ENCODE measurements at regions not wholly inside any gene's neighbourhood (a gene's known extent, or its start where the extent isn't known, plus 50 kb on each side); places are given as distances from the start of the nearest gene placed in this dataset.

DNA sequence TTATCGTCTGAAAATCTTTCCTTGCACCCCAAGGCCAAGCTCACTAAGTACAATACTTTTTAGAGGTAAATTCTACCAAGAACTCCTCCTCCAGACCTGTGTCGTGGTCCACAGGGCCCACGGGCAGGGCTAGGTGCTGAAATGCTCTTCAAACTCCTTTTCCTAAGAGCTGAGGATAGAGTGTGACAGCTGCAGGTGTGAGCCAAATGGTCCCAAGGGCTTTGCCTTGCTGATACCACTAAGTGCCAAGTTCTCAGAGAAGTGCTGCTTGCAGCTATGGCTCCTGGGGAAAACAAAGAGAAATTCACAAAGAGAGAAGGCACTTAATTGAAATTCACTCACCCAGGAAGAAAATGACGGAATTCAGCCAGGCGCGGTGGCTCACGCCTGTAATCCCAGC is 868.9 kb upstream of the AUTS2 start:
- in situ Hi-C loops (cut with HindIII; ENCODE audit: low pct_unique_long_range_greater_than_20kb, low sequenced_read_pairs) = no loop called here
- TF ChIP-seq JUND (IDR thresholded peaks at IDR 0.05; ENCODE audit: low read depth) = no peak
- no peak for DNase-seq (ENCODE audit: low read depth in 1 of 2, low spot score in 1 of 2)

DNA sequence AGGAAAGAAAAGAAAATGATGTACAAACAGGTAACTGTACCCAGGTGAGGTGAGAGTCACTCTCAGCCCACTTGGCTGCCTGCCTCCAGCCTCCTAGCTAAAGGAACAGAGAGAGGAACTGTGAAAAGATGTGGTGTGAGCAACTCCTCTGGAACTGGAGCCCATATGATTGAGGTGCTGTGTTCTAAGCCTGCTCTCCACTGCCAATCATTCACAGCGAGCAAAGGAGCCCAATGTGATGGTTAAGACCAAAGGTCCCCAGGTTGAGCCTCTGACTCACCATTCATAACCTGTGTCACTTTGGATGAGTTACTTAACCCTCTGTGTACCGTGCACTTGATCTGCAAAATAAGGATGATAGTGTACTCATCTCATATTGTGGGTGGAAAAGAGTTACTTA is 868.1 kb upstream of the AUTS2 start:
- in situ Hi-C loops (cut with HindIII; ENCODE audit: low pct_unique_long_range_greater_than_20kb, low sequenced_read_pairs) = no loop called here
- DNase-seq (ENCODE audit: low read depth in 1 of 2, low spot score in 1 of 2) = no peak
- TF ChIP-seq JUND (IDR thresholded peaks at IDR 0.05; ENCODE audit: low read depth) = no peak

DNA sequence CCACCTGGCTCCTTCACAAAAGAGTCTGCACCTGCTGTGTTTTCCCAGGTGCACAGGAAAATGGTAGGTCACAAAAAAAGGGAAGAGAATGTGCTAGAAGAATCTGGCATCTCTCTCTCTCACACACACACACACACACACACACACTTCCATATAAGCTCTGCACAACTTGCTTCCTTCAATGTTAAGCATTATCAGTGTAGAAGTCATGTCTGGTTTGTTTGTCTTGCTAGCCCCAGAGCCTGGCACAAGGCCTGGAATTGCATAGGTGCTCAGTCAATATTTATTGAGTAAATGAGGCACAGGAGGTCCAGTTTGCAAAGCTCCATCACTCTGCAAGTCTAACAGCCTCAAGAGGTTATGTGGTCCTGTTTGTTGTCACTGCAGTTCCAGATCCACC is 867.3 kb upstream of the AUTS2 start:
- peak; percentile 35 to 94 for DNase-seq (ENCODE audit: low read depth in 1 of 2, low spot score in 1 of 2)
- in situ Hi-C loops (cut with HindIII; ENCODE audit: low pct_unique_long_range_greater_than_20kb, low sequenced_read_pairs) = no loop called here
- peak; percentile 86 for TF ChIP-seq JUND (IDR thresholded peaks at IDR 0.05; ENCODE audit: low read depth)

DNA sequence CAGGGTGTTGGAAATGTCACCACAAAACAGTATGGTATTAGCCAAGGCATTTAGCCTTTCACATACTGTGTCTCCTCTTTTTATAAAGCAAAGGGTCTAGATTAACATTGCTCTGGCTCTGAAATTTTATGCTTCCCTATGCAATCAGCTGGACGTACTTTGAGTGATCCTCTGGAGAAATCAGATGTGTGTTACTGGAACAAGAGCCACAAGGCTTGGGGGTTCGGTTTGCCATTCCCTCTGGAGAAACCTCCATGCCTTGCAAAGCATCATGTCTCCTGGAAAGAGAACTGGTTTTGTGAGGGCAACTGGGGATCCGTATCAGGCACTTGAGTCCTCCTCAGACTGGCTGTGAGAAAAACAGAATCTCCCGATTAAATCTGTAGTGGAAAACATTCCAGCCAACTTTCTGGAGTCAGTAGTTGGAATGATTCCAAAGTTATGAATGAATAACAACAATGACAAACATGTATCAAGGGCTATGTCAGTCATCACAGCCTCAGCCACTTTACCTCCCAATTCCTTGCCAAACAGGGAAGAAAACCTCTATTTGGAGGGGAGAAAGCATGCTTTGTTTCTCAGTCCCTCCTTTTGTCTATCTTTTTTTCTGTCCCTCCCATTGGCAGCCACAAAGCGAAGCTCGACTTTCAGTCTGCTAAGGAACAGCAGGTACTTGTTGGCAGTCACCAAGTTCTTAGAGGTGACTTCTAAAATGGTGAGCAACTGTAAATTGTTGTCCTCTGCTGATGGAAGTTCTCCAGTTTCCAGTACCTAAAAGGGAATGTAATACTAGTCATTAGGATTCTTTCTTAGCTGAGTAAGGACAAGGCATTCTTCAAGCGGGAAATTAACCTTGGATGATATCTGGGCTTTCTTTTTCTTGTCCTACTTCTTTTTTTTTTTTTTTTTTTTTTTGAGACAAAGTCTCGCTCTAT is 864.8 kb upstream of the AUTS2 start:
- DNase-seq (ENCODE audit: low read depth in 1 of 2, low spot score in 1 of 2) = peak in 1 of 2 experiments; percentile 62
- in situ Hi-C loops (cut with HindIII; ENCODE audit: low pct_unique_long_range_greater_than_20kb, low sequenced_read_pairs) = no loop called here
- no peak; the same call in 1 of the 2 replicates for TF ChIP-seq JUND (IDR thresholded peaks at IDR 0.05; ENCODE audit: low read depth)

DNA sequence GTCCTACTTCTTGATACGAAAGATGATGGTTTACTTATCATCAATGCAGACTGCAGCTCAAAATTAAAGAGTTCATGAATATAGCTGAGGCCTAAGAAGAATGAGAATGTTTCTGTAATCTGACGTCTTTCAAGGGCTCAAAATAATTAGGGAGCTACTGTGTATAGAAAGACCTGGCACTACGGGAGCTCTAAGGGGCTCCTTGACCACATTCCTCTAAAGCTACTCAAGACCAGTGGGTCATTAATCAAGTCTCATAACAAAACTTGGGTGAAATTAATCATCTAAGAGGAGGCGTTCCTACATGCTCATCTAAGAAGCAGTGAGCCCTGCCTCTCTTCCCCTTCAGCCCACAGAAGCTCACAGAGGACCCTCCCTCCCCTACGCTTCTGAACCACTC is 863.8 kb upstream of the AUTS2 start:
- in situ Hi-C loops (cut with HindIII; ENCODE audit: low pct_unique_long_range_greater_than_20kb, low sequenced_read_pairs) = no loop called here
- TF ChIP-seq JUND (IDR thresholded peaks at IDR 0.05; ENCODE audit: low read depth) = no peak
- no peak for DNase-seq (ENCODE audit: low read depth in 1 of 2, low spot score in 1 of 2)

DNA sequence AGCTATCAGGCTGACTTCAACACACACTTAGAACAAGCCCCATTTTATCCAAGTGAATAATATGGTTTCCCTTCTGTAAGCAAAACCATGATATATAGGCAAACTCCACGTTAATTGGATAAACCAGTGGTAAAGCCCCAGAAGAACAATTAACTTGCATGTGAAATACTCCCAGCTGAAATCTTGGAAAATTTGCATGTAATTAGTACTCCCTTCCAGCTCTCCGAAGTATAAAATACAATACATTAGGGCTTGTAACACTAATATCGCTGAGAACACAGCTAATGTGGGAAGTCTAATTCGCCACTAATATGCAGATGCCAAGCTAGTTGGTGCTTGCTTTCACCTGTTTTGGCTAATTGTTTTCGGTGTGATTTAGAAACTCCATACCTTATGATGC is 859.0 kb upstream of the AUTS2 start:
- in situ Hi-C loops (cut with HindIII; ENCODE audit: low pct_unique_long_range_greater_than_20kb, low sequenced_read_pairs) = no loop called here
- no peak for TF ChIP-seq JUND (IDR thresholded peaks at IDR 0.05; ENCODE audit: low read depth)
- no peak for DNase-seq (ENCODE audit: low read depth in 1 of 2, low spot score in 1 of 2)

DNA sequence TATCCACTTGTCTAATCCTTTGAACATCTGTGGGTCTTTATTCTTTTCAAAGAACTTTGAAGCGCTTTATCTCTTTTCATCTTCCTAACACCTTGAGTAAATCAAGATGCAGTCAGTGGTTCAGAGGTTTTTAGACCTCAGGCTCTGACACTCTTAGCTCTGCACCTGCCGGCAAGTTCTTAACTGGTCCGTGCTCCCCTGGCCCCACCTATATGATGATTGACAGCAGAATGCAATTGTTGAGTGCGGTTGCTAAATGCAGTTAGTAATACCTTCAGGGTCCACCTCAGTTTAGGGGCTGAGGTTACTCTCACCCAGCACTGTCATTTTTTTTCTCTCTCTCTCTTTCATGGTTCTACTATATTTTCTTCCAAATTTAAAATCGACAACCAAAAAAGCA is 854.2 kb upstream of the AUTS2 start:
- TF ChIP-seq JUND (IDR thresholded peaks at IDR 0.05; ENCODE audit: low read depth) = no peak
- in situ Hi-C loops (cut with HindIII; ENCODE audit: low pct_unique_long_range_greater_than_20kb, low sequenced_read_pairs) = no loop called here
- no peak for DNase-seq (ENCODE audit: low read depth in 1 of 2, low spot score in 1 of 2)

DNA sequence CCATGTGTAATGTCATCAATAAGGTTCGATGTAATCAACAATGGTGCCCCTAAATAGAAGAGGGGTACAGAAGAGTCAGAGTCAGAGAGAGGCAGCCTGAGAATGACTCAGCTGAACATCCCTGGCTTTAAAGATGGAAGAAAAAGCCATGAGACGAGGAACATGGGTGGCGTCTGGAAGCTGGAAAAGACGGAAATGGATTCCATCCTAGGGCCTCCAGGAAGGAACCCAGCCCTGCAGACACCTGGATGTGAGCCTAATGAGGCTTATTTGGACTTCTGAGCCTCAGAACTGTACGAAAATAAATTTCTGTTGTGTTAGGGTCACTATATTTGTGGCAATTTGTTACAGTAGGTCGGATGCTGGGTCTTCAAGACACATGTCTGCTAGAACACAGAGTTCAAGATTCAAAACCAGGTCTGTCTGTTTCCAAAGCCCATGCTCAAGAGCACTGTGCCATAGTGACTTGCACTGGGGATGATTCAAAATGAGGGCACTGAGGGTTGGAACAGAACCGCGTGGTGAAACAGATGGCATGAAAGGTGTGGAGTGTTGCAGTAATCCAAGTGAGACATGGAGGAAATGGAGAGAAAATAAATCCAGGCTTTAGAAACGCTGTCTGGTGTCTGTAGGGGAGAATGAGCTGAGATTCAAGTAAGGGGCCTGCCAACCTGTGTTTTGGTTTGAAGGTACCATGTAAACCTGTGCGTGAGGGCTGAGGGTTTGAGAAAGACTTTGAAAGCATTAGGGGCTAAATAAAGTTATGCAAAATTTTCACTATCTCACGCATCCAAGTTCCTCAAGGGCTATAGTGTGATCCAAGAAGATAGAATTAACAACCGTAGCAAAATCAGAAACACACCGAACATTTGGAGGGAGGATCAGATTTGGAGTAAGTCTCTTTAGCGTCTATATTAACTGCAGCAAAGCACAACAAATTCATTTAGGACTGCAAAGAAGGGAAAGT is 849.1 kb upstream of the AUTS2 start:
- TF ChIP-seq JUND (IDR thresholded peaks at IDR 0.05; ENCODE audit: low read depth) = no peak
- DNase-seq (ENCODE audit: low read depth in 1 of 2, low spot score in 1 of 2) = no peak
- in situ Hi-C loops (cut with HindIII; ENCODE audit: low pct_unique_long_range_greater_than_20kb, low sequenced_read_pairs) = no loop called here

DNA sequence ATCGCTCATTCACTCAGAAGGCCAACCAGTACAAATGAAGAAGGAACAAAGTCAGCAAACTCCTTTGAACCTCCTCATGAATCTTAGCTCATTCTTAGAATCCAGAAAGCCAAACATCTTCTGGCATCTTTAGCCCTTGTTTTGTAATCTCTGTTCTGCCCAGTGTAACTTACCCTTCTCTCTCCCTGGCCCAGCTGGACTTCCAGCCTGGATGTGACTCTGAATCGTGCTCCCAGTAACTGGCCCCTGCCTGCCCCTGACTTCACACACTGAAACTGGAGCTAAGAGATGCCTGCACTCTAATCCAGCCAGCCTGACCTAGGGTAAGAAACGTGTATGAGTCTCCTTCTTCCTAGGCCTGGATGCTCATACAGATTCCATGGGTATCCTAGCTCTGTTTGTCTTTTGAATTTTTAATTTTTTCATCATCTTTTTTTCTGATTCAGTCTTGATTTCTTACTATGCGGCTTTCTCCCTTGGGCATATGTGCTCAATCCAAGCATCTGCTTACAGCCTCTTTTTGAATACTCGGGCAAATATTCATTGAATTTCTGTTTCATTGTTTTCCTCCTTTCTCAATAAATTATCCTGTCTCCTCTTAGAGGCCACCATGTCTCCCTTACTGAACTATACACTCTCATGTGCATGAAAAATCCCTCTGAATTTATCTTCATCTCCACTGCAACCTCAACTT is 845.6 kb upstream of the AUTS2 start:
- in situ Hi-C loops (cut with HindIII; ENCODE audit: low pct_unique_long_range_greater_than_20kb, low sequenced_read_pairs) = no loop called here
- TF ChIP-seq JUND (IDR thresholded peaks at IDR 0.05; ENCODE audit: low read depth) = no peak
- DNase-seq (ENCODE audit: low read depth in 1 of 2, low spot score in 1 of 2) = no peak

DNA sequence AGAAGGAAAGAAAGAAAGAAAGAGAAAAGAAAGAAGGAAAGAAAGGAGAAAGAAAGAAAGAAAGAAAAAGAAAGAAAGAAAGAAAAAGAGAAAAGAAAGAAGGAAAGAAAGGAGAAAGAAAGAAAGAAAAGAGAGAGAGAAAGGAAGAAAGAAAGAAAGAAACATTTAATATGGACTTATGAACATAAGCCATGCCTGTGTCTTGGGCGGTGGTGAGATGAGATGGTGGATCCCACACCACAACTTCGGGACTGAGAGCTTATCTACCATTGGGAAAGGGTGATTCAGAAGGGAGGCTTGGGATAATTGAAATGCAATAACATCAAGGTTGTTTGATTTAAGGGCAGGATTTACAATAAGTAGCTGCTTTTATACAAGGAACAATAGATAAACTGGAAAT is 843.9 kb upstream of the AUTS2 start:
- in situ Hi-C loops (cut with HindIII; ENCODE audit: low pct_unique_long_range_greater_than_20kb, low sequenced_read_pairs) = no loop called here
- TF ChIP-seq JUND (IDR thresholded peaks at IDR 0.05; ENCODE audit: low read depth) = no peak
- no peak for DNase-seq (ENCODE audit: low read depth in 1 of 2, low spot score in 1 of 2)

DNA sequence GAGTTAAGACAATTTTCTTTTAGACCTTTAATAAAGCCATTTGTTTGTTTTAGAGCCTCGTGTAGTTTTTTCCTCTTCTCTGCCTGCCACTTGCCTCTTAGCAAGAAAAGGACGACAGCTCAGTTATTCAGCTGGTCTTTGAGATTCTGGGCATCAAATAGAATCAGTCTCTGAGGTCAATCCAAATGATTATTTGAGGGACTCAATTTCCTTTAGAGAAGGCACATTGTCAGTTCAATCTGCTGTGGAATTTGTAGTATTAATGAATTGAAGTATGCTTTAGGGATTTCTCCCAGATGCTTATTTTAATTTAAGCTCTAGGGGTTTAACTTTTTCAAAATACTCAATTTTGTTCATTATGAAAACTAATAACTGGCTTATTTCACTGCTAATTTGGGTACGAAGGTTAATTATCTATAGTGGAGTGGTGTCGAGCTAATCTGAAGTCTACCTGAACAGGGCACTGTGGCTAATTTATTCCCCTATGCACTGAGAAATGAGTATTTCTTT is 841.2 kb upstream of the AUTS2 start:
- no peak for DNase-seq (ENCODE audit: low read depth in 1 of 2, low spot score in 1 of 2)
- in situ Hi-C loops (cut with HindIII; ENCODE audit: low pct_unique_long_range_greater_than_20kb, low sequenced_read_pairs) = no loop called here
- TF ChIP-seq JUND (IDR thresholded peaks at IDR 0.05; ENCODE audit: low read depth) = no peak

DNA sequence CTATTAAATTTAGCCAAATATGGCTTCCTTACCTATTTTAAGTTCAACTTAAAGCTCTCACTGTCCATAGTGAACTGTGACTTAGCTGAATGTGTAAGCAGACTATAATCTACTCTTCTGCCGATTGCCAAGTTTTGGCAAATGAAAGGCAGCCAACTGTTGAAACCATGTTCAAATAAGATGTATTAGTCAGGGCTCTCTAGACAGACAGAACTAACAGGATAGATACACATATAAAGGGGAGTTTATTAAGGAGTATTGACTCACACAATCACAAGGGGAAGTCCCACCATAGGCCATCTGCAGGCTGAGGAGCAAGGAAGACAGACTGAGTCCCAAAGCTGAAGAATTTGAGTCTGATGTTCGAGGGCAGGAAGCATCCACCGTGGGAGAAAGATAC is 837.7 kb upstream of the AUTS2 start:
- no peak for TF ChIP-seq JUND (IDR thresholded peaks at IDR 0.05; ENCODE audit: low read depth)
- no peak for DNase-seq (ENCODE audit: low read depth in 1 of 2, low spot score in 1 of 2)
- in situ Hi-C loops (cut with HindIII; ENCODE audit: low pct_unique_long_range_greater_than_20kb, low sequenced_read_pairs) = no loop called here
